HG03354 (cell line): ENCODE measurements at regions not wholly inside any gene's neighbourhood (a gene's known extent, or its start where the extent isn't known, plus 50 kb on each side); places are given as distances from the start of the nearest gene placed in this dataset.

Experiments
- ATAC-seq: cut with Tn5 transposase; IDR thresholded peaks from one replicate; pipeline ENCODE4 v1.9.1; 2021; ENCODE audit warnings: mild to moderate bottlenecking; ENCODE audit not compliant: unreplicated experiment, poor library complexity, severe bottlenecking

- ATAC-seq = no peak
Measured at GRCh38 chr6:166684866-166685265, 57.8 kb upstream of the RPS6KA2 start.

GRCh38 chr6:166684170-166684569 is 57.1 kb upstream of the RPS6KA2 start:
- ATAC-seq = no peak

- no peak for ATAC-seq
Measured at GRCh38 chr6:166683477-166683876, 56.4 kb upstream of the RPS6KA2 start.

- no peak for ATAC-seq
Measured at GRCh38 chr6:166679566-166679965, 52.5 kb upstream of the RPS6KA2 start.

- ATAC-seq = no peak
Measured at GRCh38 chr6:166678426-166678825, 51.4 kb upstream of the RPS6KA2 start.

- ATAC-seq = no peak
Measured at GRCh38 chr6:166677941-166678340, 50.9 kb upstream of the RPS6KA2 start.
